Thyroid gland (tissue), 4 donors: ENCODE measurements at regions not wholly inside any gene's neighbourhood (a gene's known extent, or its start where the extent isn't known, plus 50 kb on each side); places are given as distances from the start of the nearest gene placed in this dataset.
"Not testable (repeated sequence)": the region's sequence is repeated elsewhere in the genome, so short reads cannot be mapped to it uniquely, and the experiment has no call there.

Source experiments
- DNase-seq, 2 donors: peaks; one replicate each; pipeline ENCODE4 v3.0.0-alpha.2; 2019
- H3K27ac ChIP-seq, 3 donors: fragments of 200-600 bp; sonication (generic); 1 replicate in 2 of 3; 2 replicates in 1 of 3; pipeline ENCODE4 v1.5.1; 2016 to 2019; ENCODE audit warnings: mild to moderate bottlenecking in 1 of 3, moderate library complexity in 1 of 3
- H3K27me3 ChIP-seq: fragments of 200-600 bp; sonication (generic); one replicate; pipeline ENCODE4 v1.5.1; 2019
- H3K36me3 ChIP-seq, 2 donors: fragments of 200-600 bp; sonication (generic); one replicate each; pipeline ENCODE4 v1.5.1; 2016 to 2019
- H3K4me1 ChIP-seq, 2 donors: fragments of 200-600 bp; sonication (generic); one replicate each; pipeline ENCODE4 v1.5.1; 2017 to 2019
- H3K4me3 ChIP-seq, 3 donors: fragments of 200-600 bp; sonication (generic); replicated peaks in 1 of 3; 1 replicate in 2 of 3; 2 replicates in 1 of 3; pipeline ENCODE4 v1.5.1; 2016; ENCODE audit warnings: mild to moderate bottlenecking in 1 of 3
- H3K9me3 ChIP-seq: fragments of 200-600 bp; sonication (generic); one replicate; pipeline ENCODE4 v1.5.1; 2017
- CTCF ChIP-seq, 6 experiments: fragments of 200-600 bp in 3 of 6; fragments of 450-650 bp in 3 of 6; sonication (generic) in 3 of 6; IDR thresholded peaks; one replicate each; pipeline ENCODE4 v1.5.1; 2016 to 2019; ENCODE audit warnings: antibody characterized with exemption in 6 of 6, mild to moderate bottlenecking in 2 of 6, inconsistent platforms in 1 of 6, moderate library complexity in 1 of 6
- POLR2A ChIP-seq, 2 donors: fragments of 450-650 bp; IDR thresholded peaks; one replicate each; pipeline ENCODE4 v1.6.1; 2017; ENCODE audit warnings: antibody characterized with exemption in 2 of 2, mild to moderate bottlenecking in 2 of 2, moderate library complexity in 1 of 2
- WGBS, 2 donors: methylation state at CpG; one replicate each; pipeline ENCODE4 v1.1.5; 2017; 5-methylcytosine and 5-hydroxymethylcytosine counted together
- intact Hi-C: fragments of 100-400 bp; cut with DNase I; formaldehyde crosslinking; loops from one replicate; pipeline ENCODE4 v1.15.1; 2023

- intact Hi-C loops, result no loop called here
- DNase-seq, result no peak
- 84 to 87% methylated on average over 6 of the region's 6 CpGs for WGBS, 2 donors
- H3K36me3 ChIP-seq, result no peaks in the 10 kb centered on the region
- H3K27ac ChIP-seq, result no peak overlapping the region
- H3K27me3 ChIP-seq, result no peaks in the 10 kb centered on the region
- H3K4me3 ChIP-seq, result no peak overlapping the region
- peaks cover 0 to 2% of the 10 kb centered on the region in 2 donors for H3K4me1 ChIP-seq
- no peak for TF ChIP-seq POLR2A (IDR thresholded peaks at IDR 0.05)
- no peak for TF ChIP-seq CTCF (IDR thresholded peaks at IDR 0.05)
- no peaks in the 10 kb centered on the region for H3K9me3 ChIP-seq
These were observed 106.2 kb upstream of the STMND1 start for GRCh38 chr6:16995511-16996250.

GRCh38 chr6:16993396-16993795 lies 108.5 kb upstream of the STMND1 start:
- no peak overlapping the region for H3K27ac ChIP-seq
- DNase-seq, result no peak
- 51 to 75% methylated on average over 6 of the region's 6 CpGs for WGBS, 2 donors
- no peaks in the 10 kb centered on the region for H3K4me1 ChIP-seq
- intact Hi-C loops, result no loop called here
- H3K27me3 ChIP-seq, result no peaks in the 10 kb centered on the region
- no peaks in the 10 kb centered on the region for H3K36me3 ChIP-seq
- no peak for TF ChIP-seq POLR2A (IDR thresholded peaks at IDR 0.05)
- no peak for TF ChIP-seq CTCF (IDR thresholded peaks at IDR 0.05)
- H3K4me3 ChIP-seq, result no peak overlapping the region
- H3K9me3 ChIP-seq, result no peaks in the 10 kb centered on the region

GRCh38 chr6:16991981-16992629 lies 109.7 kb upstream of the STMND1 start:
- 78 to 84% methylated on average over 3 of the region's 3 CpGs for WGBS, 2 donors
- Histone ChIP-seq H3K4me1 (no peaks in the 10 kb centered on the region), H3K27ac (no peak overlapping the region), H3K27me3 (no peaks in the 10 kb centered on the region), H3K36me3 (no peaks in the 10 kb centered on the region), H3K9me3 (no peaks in the 10 kb centered on the region), H3K4me3 (no peak overlapping the region)
- DNase-seq, result no peak
- no peak for TF ChIP-seq CTCF (IDR thresholded peaks at IDR 0.05)
- TF ChIP-seq POLR2A (IDR thresholded peaks at IDR 0.05), result no peak
- intact Hi-C loops, result no loop called here

- H3K4me1 ChIP-seq, H3K27ac ChIP-seq, DNase-seq, intact Hi-C loops, H3K36me3 ChIP-seq, H3K4me3 ChIP-seq, H3K9me3 ChIP-seq, H3K27me3 ChIP-seq: not testable (repeated sequence)
- 89 to 91% methylated on average over 3 of the region's 3 CpGs for WGBS, 2 donors
These were observed 111.9 kb upstream of the STMND1 start for GRCh38 chr6:16989976-16990375.

GRCh38 chr6:16989382-16989781 lies 112.5 kb upstream of the STMND1 start:
- 86 to 91% methylated on average over 2 of the region's 2 CpGs for WGBS, 2 donors
- no peaks in the 10 kb centered on the region for H3K9me3 ChIP-seq
- TF ChIP-seq CTCF (IDR thresholded peaks at IDR 0.05), result no peak
- no peak for TF ChIP-seq POLR2A (IDR thresholded peaks at IDR 0.05)
- no peak for DNase-seq
- H3K27ac ChIP-seq, result no peak overlapping the region
- no peaks in the 10 kb centered on the region for H3K27me3 ChIP-seq
- no peak overlapping the region for H3K4me3 ChIP-seq
- H3K36me3 ChIP-seq, result no peaks in the 10 kb centered on the region
- no peaks in the 10 kb centered on the region for H3K4me1 ChIP-seq
- intact Hi-C loops, result no loop called here
